ENCODE measurements at regions not wholly inside any gene's neighbourhood (a gene's known extent, or its start where the extent isn't known, plus 50 kb on each side); places are given as distances from the start of the nearest gene placed in this dataset.

GRCh38 chr5:97455996-97456395 lies 272.9 kb upstream of the RIOK2 start:
- no peaks in the 10 kb centered on the region for H3K4me1 Mint-ChIP-seq (ENCODE audit: low read depth)
- no peaks in the 10 kb centered on the region for H3K36me3 Mint-ChIP-seq (ENCODE audit: low read depth)
- H3K27me3 Mint-ChIP-seq (ENCODE audit: low read depth), result peaks cover 2% of the 10 kb centered on the region
- H3K27ac Mint-ChIP-seq (ENCODE audit: unreplicated experiment), result no peak overlapping the region
- no peaks in the 10 kb centered on the region for H3K9me3 Mint-ChIP-seq (ENCODE audit: low read depth)
- no peak for TF ChIP-seq CTCF (IDR thresholded peaks at IDR 0.05)
- no peak for DNase-seq (ENCODE audit: low spot score)
- H3K4me3 Mint-ChIP-seq (ENCODE audit: unreplicated experiment), result no peak overlapping the region

- no peaks in the 10 kb centered on the region for H3K9me3 Mint-ChIP-seq (ENCODE audit: low read depth)
- no peaks in the 10 kb centered on the region for H3K27me3 Mint-ChIP-seq (ENCODE audit: low read depth)
- H3K36me3 Mint-ChIP-seq (ENCODE audit: low read depth), result no peaks in the 10 kb centered on the region
- no peak for DNase-seq (ENCODE audit: low spot score)
- H3K27ac Mint-ChIP-seq (ENCODE audit: unreplicated experiment), result no peak overlapping the region
- TF ChIP-seq CTCF (IDR thresholded peaks at IDR 0.05), result no peak
- H3K4me1 Mint-ChIP-seq (ENCODE audit: low read depth), result no peaks in the 10 kb centered on the region
- no peak overlapping the region for H3K4me3 Mint-ChIP-seq (ENCODE audit: unreplicated experiment)
Observed at GRCh38 chr5:97458851-97459250, 275.8 kb upstream of the RIOK2 start.

- Mint-ChIP-seq H3K36me3 (ENCODE audit: low read depth) (peaks cover 2% of the 10 kb centered on the region), H3K4me3 (ENCODE audit: unreplicated experiment) (no peak overlapping the region), H3K9me3 (ENCODE audit: low read depth) (peaks cover 12% of the 10 kb centered on the region), H3K4me1 (ENCODE audit: low read depth) (no peaks in the 10 kb centered on the region), H3K27me3 (ENCODE audit: low read depth) (no peaks in the 10 kb centered on the region), H3K27ac (ENCODE audit: unreplicated experiment) (no peak overlapping the region)
- DNase-seq (ENCODE audit: low spot score), result no peak
- no peak for TF ChIP-seq CTCF (IDR thresholded peaks at IDR 0.05)
Observed at GRCh38 chr5:97471951-97472350, 288.9 kb upstream of the RIOK2 start.

GRCh38 chr5:97475847-97476246 lies 292.8 kb upstream of the RIOK2 start:
- no peaks in the 10 kb centered on the region for H3K4me1 Mint-ChIP-seq (ENCODE audit: low read depth)
- H3K36me3 Mint-ChIP-seq (ENCODE audit: low read depth), result peaks cover 3% of the 10 kb centered on the region
- H3K4me3 Mint-ChIP-seq (ENCODE audit: unreplicated experiment), result no peak overlapping the region
- H3K27me3 Mint-ChIP-seq (ENCODE audit: low read depth), result peaks cover 8% of the 10 kb centered on the region
- no peak overlapping the region for H3K27ac Mint-ChIP-seq (ENCODE audit: unreplicated experiment)
- no peak for TF ChIP-seq CTCF (IDR thresholded peaks at IDR 0.05)
- no peak for DNase-seq (ENCODE audit: low spot score)
- H3K9me3 Mint-ChIP-seq (ENCODE audit: low read depth), result peaks cover 7% of the 10 kb centered on the region

- Mint-ChIP-seq H3K9me3 (ENCODE audit: low read depth) (peaks cover 7% of the 10 kb centered on the region), H3K27me3 (ENCODE audit: low read depth) (peaks cover 11% of the 10 kb centered on the region), H3K36me3 (ENCODE audit: low read depth) (peaks cover 3% of the 10 kb centered on the region), H3K27ac (ENCODE audit: unreplicated experiment) (no peak overlapping the region), H3K4me1 (ENCODE audit: low read depth) (no peaks in the 10 kb centered on the region), H3K4me3 (ENCODE audit: unreplicated experiment) (no peak overlapping the region)
- TF ChIP-seq CTCF (IDR thresholded peaks at IDR 0.05), result no peak
- no peak for DNase-seq (ENCODE audit: low spot score)
Observed at GRCh38 chr5:97476852-97477534, 293.9 kb upstream of the RIOK2 start.

Data from chondrocyte (in vitro differentiated cells).